SK-N-MC (cell line): ENCODE measurements at regions not wholly inside any gene's neighbourhood (a gene's known extent, or its start where the extent isn't known, plus 50 kb on each side); places are given as distances from the start of the nearest gene placed in this dataset.

Experiments
- DNase-seq: peaks from one replicate; pipeline ENCODE4 v3.0.0-alpha.2; 2011; ENCODE audit warnings: low read depth, low spot score
- H3K27ac ChIP-seq: fragments of 200-600 bp; sonication (generic); 2 replicates; pipeline ENCODE4 v1.5.1; 2016; ENCODE audit warnings: mixed run types
- H3K36me3 ChIP-seq: fragments of 200-600 bp; sonication (generic); 2 replicates; pipeline ENCODE4 v1.6.1; 2017; ENCODE audit warnings: antibody characterized with exemption, low read length, mixed read lengths; ENCODE audit not compliant: insufficient read depth
- H3K4me3 ChIP-seq: fragments of 200-600 bp; sonication (generic); 2 replicates; pipeline ENCODE4 v1.5.1; 2016
- H3K9ac ChIP-seq: fragments of 200-600 bp; sonication (generic); 2 replicates; pipeline ENCODE4 v1.8.0; 2017; ENCODE audit warnings: mixed run types, mixed read lengths; ENCODE audit not compliant: insufficient read length
- H3K9me3 ChIP-seq: fragments of 200-600 bp; sonication (generic); 2 replicates; pipeline ENCODE4 v1.6.1; 2017; ENCODE audit warnings: low read depth, mild to moderate bottlenecking, antibody characterized with exemption, low read length, moderate library complexity, mixed read lengths
- EZH2 ChIP-seq: fragments of 200-600 bp; sonication (generic); IDR thresholded peaks from one replicate; pipeline ENCODE4 v1.6.1; 2017; ENCODE audit warnings: antibody characterized with exemption
- FOXP2 ChIP-seq: optimal IDR thresholded peaks from 2 replicates; pipeline ENCODE3; 2011; ENCODE audit warnings: mild to moderate bottlenecking, moderate library complexity; ENCODE audit not compliant: insufficient read depth; ENCODE audit errors: extremely low read length, control extremely low read depth
- POLR2AphosphoS5 ChIP-seq: IDR thresholded peaks from 2 replicates; pipeline ENCODE4 v1.6.1; 2012; ENCODE audit warnings: mild to moderate bottlenecking, low read depth, low read length, borderline replicate concordance

DNA sequence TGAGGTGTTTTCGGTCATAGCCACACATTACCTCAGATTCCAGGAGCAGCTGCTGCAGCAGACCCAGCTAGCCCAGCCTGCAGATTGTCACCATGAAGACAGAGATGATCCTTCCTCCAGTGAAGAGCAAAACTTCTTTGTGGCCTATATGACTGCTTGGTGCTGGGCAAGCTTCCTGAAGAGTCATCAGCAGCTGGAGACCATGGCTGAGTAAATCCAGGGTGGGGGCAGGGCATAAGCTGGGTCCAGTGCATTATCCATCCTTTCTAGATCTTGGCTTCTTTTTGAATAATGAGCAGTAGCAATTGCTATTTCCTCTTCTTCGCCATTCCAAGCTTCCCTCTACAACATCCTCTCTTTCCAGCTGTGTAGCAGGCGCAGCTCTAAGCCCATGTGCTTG is 373.1 kb upstream of the DDHD1 start:
- no peaks in the 10 kb centered on the region for H3K36me3 ChIP-seq
- no peaks in the 10 kb centered on the region for H3K9me3 ChIP-seq
- no peak for TF ChIP-seq FOXP2
- no peak for TF ChIP-seq POLR2AphosphoS5
- no peak for TF ChIP-seq EZH2
- H3K4me3 ChIP-seq, result no peak overlapping the region
- no peak overlapping the region for H3K27ac ChIP-seq
- no peak for DNase-seq
- no peak overlapping the region for H3K9ac ChIP-seq

DNA sequence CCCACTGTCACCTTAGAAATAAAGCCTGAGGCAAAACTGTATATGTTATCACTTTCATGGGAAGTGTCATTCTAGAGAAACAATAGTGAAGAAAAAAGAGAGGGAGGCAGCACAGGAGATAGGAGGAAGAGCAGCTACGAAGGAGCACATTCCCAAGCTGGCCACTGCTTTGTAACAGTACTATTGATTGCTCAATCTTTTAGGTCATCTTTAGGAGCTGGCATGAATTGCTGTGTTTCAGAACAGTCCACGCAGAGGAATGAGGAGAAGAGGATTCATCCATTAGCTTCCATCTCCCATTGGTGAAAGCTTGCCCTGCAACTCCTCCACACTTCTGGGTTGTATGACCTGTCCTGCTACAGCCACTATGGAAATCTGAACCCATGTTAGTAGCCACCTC is 372.5 kb upstream of the DDHD1 start:
- no peak overlapping the region for H3K9ac ChIP-seq
- H3K4me3 ChIP-seq, result no peak overlapping the region
- TF ChIP-seq FOXP2, result no peak
- no peak for TF ChIP-seq EZH2
- TF ChIP-seq POLR2AphosphoS5, result no peak

DNA sequence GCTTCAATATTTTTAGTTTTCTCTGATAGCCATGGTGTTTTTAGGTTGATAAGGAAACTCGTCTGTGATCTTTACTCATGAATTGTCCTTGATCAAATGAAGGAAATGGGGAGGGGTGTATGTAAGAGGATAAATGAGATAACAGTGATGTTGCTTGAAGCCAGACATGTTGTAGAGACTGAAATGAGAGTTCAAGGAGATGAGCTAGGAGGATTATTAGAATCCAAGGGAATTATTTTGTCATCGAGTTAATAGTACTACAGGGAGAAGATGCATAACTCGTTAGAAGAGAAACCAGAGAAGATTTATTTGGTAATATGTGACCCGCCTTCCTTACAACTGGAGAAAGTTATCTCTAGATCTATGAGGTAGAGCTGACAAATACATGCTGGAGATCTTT is 371.3 kb upstream of the DDHD1 start:
- no peaks in the 10 kb centered on the region for H3K9me3 ChIP-seq

More for the DNA sequence above, 372.5 kb upstream of the DDHD1 start:
- no peak for DNase-seq
- H3K9me3 ChIP-seq, result no peaks in the 10 kb centered on the region
- no peaks in the 10 kb centered on the region for H3K36me3 ChIP-seq
- H3K27ac ChIP-seq, result no peak overlapping the region

DNA sequence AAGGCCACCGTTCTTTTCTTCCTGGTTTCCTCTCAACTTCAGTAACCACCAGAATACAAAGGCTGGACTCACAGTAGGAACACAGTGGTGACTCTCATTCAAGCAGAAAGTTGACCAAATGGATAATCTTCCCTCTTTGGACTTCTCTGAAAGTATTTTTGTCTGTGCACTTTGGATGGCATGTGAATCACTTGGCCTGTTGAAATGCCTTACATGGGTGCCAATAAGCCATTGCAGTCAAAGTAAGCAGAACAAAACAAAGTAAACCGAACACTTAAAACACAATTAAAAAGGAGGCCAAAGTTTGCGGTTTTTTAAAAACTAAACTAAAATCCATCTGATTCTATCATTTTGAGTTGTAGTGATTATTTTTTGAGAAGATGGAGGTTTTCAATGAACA is 370.1 kb upstream of the DDHD1 start:
- DNase-seq, result no peak
- Histone ChIP-seq H3K36me3 (no peaks in the 10 kb centered on the region), H3K9me3 (no peaks in the 10 kb centered on the region), H3K27ac (no peak overlapping the region), H3K4me3 (no peak overlapping the region), H3K9ac (no peak overlapping the region)
- TF ChIP-seq FOXP2 (no peak), POLR2AphosphoS5 (no peak), EZH2 (no peak)

More for the DNA sequence above, 371.3 kb upstream of the DDHD1 start:
- H3K36me3 ChIP-seq, result no peaks in the 10 kb centered on the region
- H3K9ac ChIP-seq, result no peak overlapping the region
- TF ChIP-seq EZH2 (no peak), FOXP2 (no peak), POLR2AphosphoS5 (no peak)
- DNase-seq, result no peak
- H3K27ac ChIP-seq, result no peak overlapping the region
- H3K4me3 ChIP-seq, result no peak overlapping the region

DNA sequence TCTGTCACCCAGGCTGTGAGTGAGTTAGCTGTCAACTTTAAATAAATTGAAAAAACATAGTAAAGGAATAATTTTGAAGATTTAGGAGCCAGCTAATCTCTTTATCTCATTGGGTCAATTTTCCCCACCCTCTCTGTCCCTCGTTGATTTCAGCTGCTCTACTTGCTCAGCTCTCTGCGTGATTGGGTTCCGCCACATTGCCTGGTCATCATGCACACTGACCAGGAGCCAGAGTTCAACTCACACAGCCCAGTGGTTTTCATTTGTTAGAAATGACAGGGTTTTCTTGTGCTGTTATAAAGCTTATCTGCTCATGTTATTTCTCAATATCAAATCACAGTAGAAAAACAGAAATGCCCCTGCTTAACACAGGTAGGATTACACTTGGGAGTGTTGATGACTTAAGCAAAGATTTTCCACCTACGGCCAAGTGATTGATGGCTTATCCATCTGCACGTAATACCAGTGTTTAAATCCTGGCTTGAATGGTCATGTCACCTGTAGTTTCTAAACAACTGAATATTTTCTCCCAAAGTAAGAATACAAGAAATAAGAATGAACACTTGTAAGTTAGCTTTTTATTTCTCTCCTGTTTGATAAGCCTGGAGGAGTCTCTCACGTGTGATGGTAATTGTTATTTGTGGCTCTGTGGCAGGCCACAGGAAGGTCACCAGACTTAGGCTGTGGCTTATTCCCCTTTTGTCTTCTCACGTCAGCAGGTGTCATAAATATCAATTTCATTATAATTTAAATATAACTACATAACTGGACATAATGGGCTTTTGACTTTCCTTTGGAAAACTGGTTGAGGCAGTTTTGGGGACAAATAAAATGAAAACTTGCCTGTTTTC is 367.2 kb upstream of the DDHD1 start:
- Histone ChIP-seq H3K4me3 (no peak overlapping the region), H3K36me3 (no peaks in the 10 kb centered on the region), H3K27ac (no peak overlapping the region), H3K9ac (no peak overlapping the region), H3K9me3 (no peaks in the 10 kb centered on the region)
- TF ChIP-seq EZH2 (no peak), FOXP2 (no peak), POLR2AphosphoS5 (no peak)
- no peak for DNase-seq

DNA sequence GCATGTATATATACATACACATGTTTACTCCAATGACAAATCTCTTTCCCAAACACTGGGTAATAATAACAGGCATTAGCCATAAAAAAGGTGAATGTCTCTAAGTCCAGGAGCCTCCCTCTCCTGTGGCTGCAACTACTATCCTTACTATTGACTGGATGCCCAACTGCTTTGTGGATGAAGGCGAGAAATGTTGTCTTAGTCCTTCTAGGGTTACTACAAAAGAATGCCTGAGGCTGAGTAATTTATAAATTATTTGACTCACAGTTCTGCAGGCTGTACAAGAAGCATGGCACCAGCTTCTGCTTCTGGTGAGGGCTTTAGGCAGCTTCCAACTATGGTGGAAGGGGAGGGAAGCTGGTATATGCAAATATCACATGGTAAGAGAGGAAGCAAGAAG is 366.0 kb upstream of the DDHD1 start:
- Histone ChIP-seq H3K9me3 (no peaks in the 10 kb centered on the region), H3K4me3 (no peak overlapping the region), H3K27ac (no peak overlapping the region), H3K9ac (no peak overlapping the region), H3K36me3 (no peaks in the 10 kb centered on the region)
- TF ChIP-seq FOXP2, result no peak
- no peak for TF ChIP-seq POLR2AphosphoS5
- no peak for TF ChIP-seq EZH2
- DNase-seq, result no peak

DNA sequence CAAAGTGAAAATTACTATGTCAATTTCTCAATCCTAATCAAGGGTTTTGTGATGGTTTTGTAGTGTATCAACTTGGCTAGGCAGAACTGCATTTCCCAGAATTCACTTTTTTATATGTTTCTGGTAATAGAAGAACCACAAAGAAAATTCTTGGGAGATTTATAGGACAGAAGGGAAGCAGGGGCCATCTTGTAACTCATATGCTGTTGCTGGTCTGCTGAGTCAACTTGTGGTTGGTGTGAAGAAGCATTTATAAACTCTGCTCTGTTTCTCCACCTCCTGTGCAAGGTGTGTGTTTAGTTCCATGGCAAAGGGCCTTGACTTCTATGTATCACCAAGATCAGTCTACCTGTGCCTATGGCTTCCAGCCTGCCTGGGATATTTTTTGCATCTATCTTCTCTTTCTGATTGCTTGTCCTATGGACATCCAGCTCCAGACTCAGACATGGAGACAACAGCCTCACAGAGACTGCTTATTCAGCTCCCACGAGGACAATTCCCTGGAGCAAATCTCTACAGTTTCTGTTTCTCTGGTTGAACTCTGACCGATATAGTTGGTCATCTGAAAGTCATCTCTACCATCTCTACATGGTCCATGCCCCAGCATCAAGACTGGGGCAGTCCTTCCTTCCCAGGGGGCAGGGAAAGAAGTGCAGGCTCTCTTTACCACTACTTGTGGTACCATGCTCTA is 364.3 kb upstream of the DDHD1 start:
- no peak for TF ChIP-seq POLR2AphosphoS5
- TF ChIP-seq FOXP2, result no peak
- TF ChIP-seq EZH2, result no peak
- H3K9ac ChIP-seq, result no peak overlapping the region
- no peaks in the 10 kb centered on the region for H3K9me3 ChIP-seq
- DNase-seq, result no peak
- H3K4me3 ChIP-seq, result no peak overlapping the region
- H3K36me3 ChIP-seq, result no peaks in the 10 kb centered on the region
- no peak overlapping the region for H3K27ac ChIP-seq

DNA sequence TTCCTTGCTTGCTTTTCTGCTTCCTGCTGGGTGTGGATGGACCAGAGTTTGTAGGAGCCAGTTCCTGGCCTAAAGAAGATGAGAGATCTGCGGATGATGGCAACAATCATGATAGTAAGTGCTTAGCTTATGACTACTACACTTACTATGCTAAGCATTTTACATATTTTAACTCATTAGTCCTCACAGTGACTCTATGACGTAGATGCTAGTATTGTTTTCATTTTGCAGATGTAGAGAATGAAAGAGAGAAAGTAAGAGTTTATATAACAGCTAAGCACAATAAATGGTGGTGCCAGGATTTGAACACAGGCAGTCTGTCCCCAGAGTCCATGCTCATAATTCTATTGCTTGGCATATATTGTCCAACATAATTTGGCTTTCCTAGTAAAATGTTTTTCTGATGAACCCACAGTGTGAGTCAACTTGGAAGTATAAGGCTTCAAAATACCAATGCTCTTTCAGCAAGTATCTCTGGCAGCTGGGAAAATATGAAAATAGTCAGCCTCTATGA is 363.2 kb upstream of the DDHD1 start:
- Histone ChIP-seq H3K9ac (no peak overlapping the region), H3K36me3 (no peaks in the 10 kb centered on the region), H3K27ac (no peak overlapping the region), H3K9me3 (no peaks in the 10 kb centered on the region), H3K4me3 (no peak overlapping the region)
- no peak for DNase-seq
- TF ChIP-seq POLR2AphosphoS5 (no peak), EZH2 (no peak), FOXP2 (no peak)

DNA sequence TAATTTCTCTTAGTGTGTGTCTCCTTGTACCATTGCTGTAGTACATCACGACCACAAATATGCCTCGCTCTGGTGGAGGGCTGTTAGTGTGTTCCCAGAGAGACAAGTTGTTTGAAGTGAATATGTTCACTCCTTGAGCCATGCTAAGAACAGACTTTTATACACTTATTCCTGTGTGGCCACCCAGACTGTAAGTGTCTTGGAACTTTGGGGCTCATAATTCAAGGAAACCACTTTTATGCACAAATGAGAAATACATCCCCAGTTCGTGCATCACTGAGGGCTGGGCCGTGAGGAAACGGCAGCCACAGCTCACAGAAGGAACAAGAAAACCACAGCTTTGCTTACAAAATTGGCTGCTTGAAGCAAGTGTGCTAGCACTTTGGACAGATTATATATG is 362.2 kb upstream of the DDHD1 start:
- Histone ChIP-seq H3K36me3 (no peaks in the 10 kb centered on the region), H3K9me3 (no peaks in the 10 kb centered on the region), H3K27ac (no peak overlapping the region), H3K9ac (no peak overlapping the region), H3K4me3 (no peak overlapping the region)
- no peak for TF ChIP-seq EZH2
- no peak for TF ChIP-seq POLR2AphosphoS5
- no peak for TF ChIP-seq FOXP2
- no peak for DNase-seq
